Transverse colon (tissue), 4 donors: ENCODE measurements at regions not wholly inside any gene's neighbourhood (a gene's known extent, or its start where the extent isn't known, plus 50 kb on each side); places are given as distances from the start of the nearest gene placed in this dataset.

Experiments used
- DNase-seq: peaks from one replicate; pipeline ENCODE4 v3.0.0-alpha.2; 2019
- H3K27ac ChIP-seq, 4 donors: fragments of 200-600 bp; sonication (generic); 2 replicates each; pipeline ENCODE4 v1.5.1; 2016 to 2018; ENCODE audit warnings: inconsistent platforms in 4 of 4
- H3K27me3 ChIP-seq: fragments of 200-600 bp; sonication (generic); 2 replicates; pipeline ENCODE4 v1.5.1; 2017; ENCODE audit warnings: inconsistent platforms
- H3K36me3 ChIP-seq, 4 donors: fragments of 200-600 bp; sonication (generic); 2 replicates each; pipeline ENCODE4 v1.5.1; 2017 to 2019; ENCODE audit warnings: inconsistent platforms in 4 of 4
- H3K4me1 ChIP-seq, 4 donors: fragments of 200-600 bp; sonication (generic); 2 replicates each; pipeline ENCODE4 v1.5.1; 2017 to 2020; ENCODE audit warnings: inconsistent platforms in 4 of 4
- H3K4me3 ChIP-seq, 4 donors: fragments of 200-600 bp; sonication (generic); 1 replicate in 1 of 4; 2 replicates in 3 of 4; pipeline versions ENCODE4 v1.5.1 to v1.6.1; 2017 to 2019; ENCODE audit warnings: inconsistent platforms in 4 of 4
- H3K9me3 ChIP-seq, 2 donors: fragments of 200-600 bp; sonication (generic); 2 replicates each; pipeline ENCODE4 v1.5.1; 2017 to 2019; ENCODE audit warnings: inconsistent platforms in 2 of 2
- CTCF ChIP-seq, 5 experiments: fragments of 200-600 bp in 3 of 5; fragments of 450-650 bp in 2 of 5; sonication (generic) in 3 of 5; IDR thresholded peaks; 1 replicate in 2 of 5; 2 replicates in 3 of 5; pipeline ENCODE4 v1.5.1; 2016 to 2017; ENCODE audit warnings: antibody characterized with exemption in 5 of 5, inconsistent platforms in 3 of 5, mild to moderate bottlenecking in 2 of 5, moderate library complexity in 1 of 5
- EP300 ChIP-seq: sonication (generic); formaldehyde crosslinking; IDR thresholded peaks from one replicate; pipeline ENCODE4 v1.6.1; 2017; ENCODE audit warnings: antibody characterized with exemption, low read depth
- POLR2A ChIP-seq: fragments of 450-650 bp; IDR thresholded peaks from one replicate; pipeline ENCODE4 v1.6.1; 2016; ENCODE audit warnings: antibody characterized with exemption, mild to moderate bottlenecking, moderate library complexity
- POLR2AphosphoS5 ChIP-seq, 3 donors: sonication (generic); formaldehyde crosslinking; IDR thresholded peaks; one replicate each; pipeline ENCODE4 v1.6.1; 2016; ENCODE audit warnings: antibody characterized with exemption in 3 of 3
- WGBS, 2 donors: methylation state at CpG; one replicate each; pipeline ENCODE4 v1.1.5; 2018; ENCODE audit warnings: low coverage in 1 of 2; 5-methylcytosine and 5-hydroxymethylcytosine counted together
- in situ Hi-C, 4 donors: fragments of 200-750 bp; cut with MboI; loops; one replicate each; pipeline versions ENCODE4 v1.15.0 to v1.15.1; 2017; ENCODE audit warnings: low sequenced_read_pairs in 3 of 4, low pct_ligation_motif_present in 1 of 4, low pct_unique_long_range_greater_than_20kb in 1 of 4
- intact Hi-C: fragments of 100-400 bp; cut with DNase I; formaldehyde crosslinking; loops from one replicate; pipeline ENCODE4 v1.15.1; 2023; ENCODE audit warnings: low total_unique reads

- Histone ChIP-seq H3K4me1 (no peaks in the 10 kb centered on the region), H3K4me3 (no peak overlapping the region), H3K27me3 (peaks cover 13% of the 10 kb centered on the region), H3K9me3 (no peaks in the 10 kb centered on the region), H3K36me3 (no peaks in the 10 kb centered on the region), H3K27ac (no peak overlapping the region)
- DNase-seq, result no peak
- intact Hi-C loops (no loop called here), in situ Hi-C loops (no loop called here)
- WGBS, 2 donors, result 68% methylated on average over 11 of the region's 11 CpGs; no CpG with 5 or more reads in 1 of the 2 donors
- TF ChIP-seq POLR2A (no peak), POLR2AphosphoS5 (IDR thresholded peaks at IDR 0.05) (no peak), CTCF (IDR thresholded peaks at IDR 0.05) (no peak), EP300 (no peak)
Observed at GRCh38 chr15:77786181-77786890, 153.6 kb upstream of the LINGO1 start.

- peaks cover 13% of the 10 kb centered on the region for H3K27me3 ChIP-seq
- intact Hi-C loops, result loop anchor here (5.0 kb wide), 1 partner anchor 1818 kb away; no protein-coding TSS in a partner anchor
Observed at GRCh38 chr15:77784361-77785292, 151.9 kb upstream of the LINGO1 start.

GRCh38 chr15:77783636-77784035, 150.9 kb upstream of the LINGO1 start:
- no peaks in the 10 kb centered on the region for H3K36me3 ChIP-seq
- no peaks in the 10 kb centered on the region for H3K9me3 ChIP-seq
- intact Hi-C loops (loop anchor here (5.0 kb wide), 1 partner anchor 1819 kb away; no protein-coding TSS in a partner anchor), in situ Hi-C loops (no loop called here)
- H3K4me3 ChIP-seq, result no peak overlapping the region
- WGBS, 2 donors, result 46% methylated on average over 10 of the region's 10 CpGs; no CpG with 5 or more reads in 1 of the 2 donors
- H3K4me1 ChIP-seq, result no peaks in the 10 kb centered on the region
- DNase-seq, result no peak
- H3K27ac ChIP-seq, result no peak overlapping the region
- TF ChIP-seq POLR2A (no peak), EP300 (no peak), POLR2AphosphoS5 (IDR thresholded peaks at IDR 0.05) (no peak), CTCF (IDR thresholded peaks at IDR 0.05) (no peak)
- peaks cover 13% of the 10 kb centered on the region for H3K27me3 ChIP-seq

More at GRCh38 chr15:77784361-77785292, 151.9 kb upstream of the LINGO1 start:
- TF ChIP-seq CTCF (IDR thresholded peaks at IDR 0.05), result peak in 2 of 5 experiments; percentile 9 to 22
- no peak for TF ChIP-seq POLR2AphosphoS5 (IDR thresholded peaks at IDR 0.05)
- in situ Hi-C loops, result no loop called here
- no peak for DNase-seq
- H3K9me3 ChIP-seq, result no peaks in the 10 kb centered on the region
- no peaks in the 10 kb centered on the region for H3K36me3 ChIP-seq
- 52 to 100% methylated on average over 1 to 11 of the region's 11 CpGs for WGBS, 2 donors
- H3K4me3 ChIP-seq, result no peak overlapping the region
- H3K27ac ChIP-seq, result no peak overlapping the region
- no peaks in the 10 kb centered on the region for H3K4me1 ChIP-seq

- intact Hi-C loops, result loop anchor here (5.0 kb wide), 1 partner anchor 1820 kb away; no protein-coding TSS in a partner anchor
- H3K9me3 ChIP-seq, result no peaks in the 10 kb centered on the region
- no peaks in the 10 kb centered on the region for H3K4me1 ChIP-seq
- no peak for TF ChIP-seq POLR2A
- no peak for TF ChIP-seq EP300
- TF ChIP-seq CTCF (IDR thresholded peaks at IDR 0.05), result no peak
- no peak for TF ChIP-seq POLR2AphosphoS5 (IDR thresholded peaks at IDR 0.05)
- H3K36me3 ChIP-seq, result no peaks in the 10 kb centered on the region
- H3K27ac ChIP-seq, result no peak overlapping the region
- DNase-seq, result no peak
- no peak overlapping the region for H3K4me3 ChIP-seq
- in situ Hi-C loops, result no loop called here
- H3K27me3 ChIP-seq, result peaks cover 13% of the 10 kb centered on the region
- 84 to 93% methylated on average over 3 to 4 of the region's 4 CpGs for WGBS, 2 donors
Observed at GRCh38 chr15:77782691-77783090, 150.0 kb upstream of the LINGO1 start.
